Stimulated activated CD8-positive, alpha-beta memory T cell treated with anti-CD3 and anti-CD28 coated beads, Interleukin-12 subunit alpha, Interleukin-12 subunit beta, amount 100 ng/mL, for 24 hours (primary cell): ENCODE measurements at regions not wholly inside any gene's neighbourhood (a gene's known extent, or its start where the extent isn't known, plus 50 kb on each side); places are given as distances from the start of the nearest gene placed in this dataset.

Source experiments
- DNase-seq: peaks from one replicate; pipeline ENCODE4 v3.0.0-alpha.2; 2020; ENCODE audit errors: extremely low read depth

DNA sequence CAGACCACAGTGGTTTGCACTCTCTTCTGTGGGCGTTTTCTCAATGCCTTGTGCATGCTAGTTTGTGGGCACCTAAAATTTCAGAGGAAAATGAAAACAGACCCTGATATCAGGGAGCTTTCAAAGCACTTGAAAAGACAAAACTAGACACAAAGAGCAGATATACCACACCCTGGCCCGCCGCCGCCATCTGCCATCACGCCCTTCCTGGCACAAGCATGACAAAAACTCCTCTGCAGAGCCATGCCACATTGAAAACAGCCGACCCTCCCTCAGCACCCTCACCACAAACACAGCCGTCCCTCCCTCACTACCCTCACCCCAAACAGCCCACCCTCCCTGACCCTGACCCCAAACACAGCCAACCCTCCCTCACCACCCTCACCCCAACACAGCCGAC lies 84.8 kb upstream of the RAB6C start:
- DNase-seq: no peak

DNA sequence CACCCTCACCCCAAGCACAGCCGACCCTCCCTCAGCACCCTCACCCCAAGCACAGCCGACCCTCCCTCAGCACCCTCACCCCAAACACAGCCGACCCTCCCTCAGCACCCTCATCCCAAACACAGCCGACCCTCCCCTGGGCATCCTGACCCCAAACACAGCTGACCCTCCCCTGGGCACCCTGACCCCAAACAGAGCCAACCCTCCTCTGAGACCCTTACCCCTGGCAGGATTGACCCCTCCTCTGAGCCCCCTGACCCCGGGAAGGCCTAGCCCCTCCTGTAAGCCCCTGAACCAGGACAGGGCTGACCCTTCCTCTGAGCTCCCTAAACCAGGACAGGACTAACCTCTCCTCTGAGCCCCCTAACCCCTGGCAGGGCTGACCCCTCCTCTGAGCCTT lies 84.4 kb upstream of the RAB6C start:
- DNase-seq: no peak

GRCh38 chr2:129895526-129896082 lies 83.9 kb upstream of the RAB6C start:
- no peak for DNase-seq

DNA sequence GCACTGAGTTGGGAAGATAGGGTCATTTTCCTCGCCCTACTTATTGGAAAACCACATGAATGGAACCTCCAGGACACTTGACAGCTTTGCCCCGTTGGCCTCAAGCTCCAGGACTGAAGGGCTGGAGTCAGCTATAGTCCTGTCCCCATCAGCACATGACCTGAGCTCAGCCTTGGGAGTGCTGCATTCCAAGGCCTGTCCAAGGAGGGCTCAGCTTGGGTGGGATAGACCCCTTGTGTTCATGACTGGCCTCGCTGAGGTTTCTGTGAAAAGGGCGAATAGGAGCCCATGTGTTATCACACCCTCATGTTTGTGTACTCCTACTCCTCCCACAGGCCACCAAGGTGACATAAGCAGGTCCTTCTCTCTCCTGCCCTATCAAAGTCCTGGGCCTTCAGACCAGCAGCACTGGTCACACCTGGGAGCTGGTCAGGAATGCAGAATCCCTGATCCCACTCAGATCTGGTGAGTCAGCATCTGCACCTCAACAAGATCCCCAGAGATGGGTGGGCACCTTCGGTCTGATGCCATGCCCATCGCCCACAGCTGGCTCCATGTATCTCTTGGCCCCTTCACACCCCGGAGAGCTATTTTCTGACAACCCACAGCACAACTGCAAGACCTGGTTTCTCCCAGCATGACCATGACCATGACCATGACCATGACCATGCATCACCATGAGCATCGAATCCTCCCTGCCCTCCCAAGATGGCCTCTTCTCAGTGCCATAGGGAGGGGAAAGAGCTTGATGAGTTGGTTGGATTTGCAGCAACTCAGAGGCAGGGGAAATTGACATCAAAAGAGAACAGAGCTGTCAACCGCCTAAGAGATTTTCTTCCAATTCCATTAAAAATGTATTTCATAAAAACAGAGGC lies 83.0 kb upstream of the RAB6C start:
- DNase-seq: no peak

DNA sequence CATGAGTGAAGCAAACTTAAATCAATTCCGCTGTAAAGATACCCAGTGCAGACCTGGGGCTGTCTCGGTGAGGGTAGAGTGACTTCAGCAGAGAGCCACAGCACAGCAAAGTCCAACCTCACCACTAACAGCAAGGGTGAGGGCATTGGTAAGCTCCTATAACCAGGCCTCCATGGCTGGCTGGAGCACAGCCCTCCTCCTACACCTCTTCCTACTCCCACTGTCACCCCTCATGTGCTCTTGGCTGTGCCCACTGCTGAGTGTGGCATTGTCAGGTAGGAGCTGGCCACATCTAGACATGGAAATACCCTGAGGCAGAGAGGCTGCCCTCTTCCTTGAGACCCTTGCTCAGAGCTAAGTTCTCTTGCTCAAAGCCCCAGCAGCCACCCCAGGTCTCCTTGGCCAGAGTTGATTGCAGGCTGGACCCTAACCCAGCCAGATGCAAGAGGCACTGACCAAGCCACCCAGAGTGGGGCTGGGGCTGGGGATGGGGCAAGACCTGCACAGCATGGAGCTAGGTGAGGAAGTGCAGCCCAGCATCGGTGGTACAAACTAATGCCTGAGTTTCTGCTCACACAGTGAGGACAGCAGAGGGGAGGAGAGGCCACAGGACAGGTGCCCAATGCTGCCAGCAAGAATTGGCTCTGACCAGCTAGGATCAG lies 77.6 kb upstream of the RAB6C start:
- DNase-seq: no peak

- no peak for DNase-seq
These were observed 76.5 kb upstream of the RAB6C start for GRCh38 chr2:129902731-129903585.

DNA sequence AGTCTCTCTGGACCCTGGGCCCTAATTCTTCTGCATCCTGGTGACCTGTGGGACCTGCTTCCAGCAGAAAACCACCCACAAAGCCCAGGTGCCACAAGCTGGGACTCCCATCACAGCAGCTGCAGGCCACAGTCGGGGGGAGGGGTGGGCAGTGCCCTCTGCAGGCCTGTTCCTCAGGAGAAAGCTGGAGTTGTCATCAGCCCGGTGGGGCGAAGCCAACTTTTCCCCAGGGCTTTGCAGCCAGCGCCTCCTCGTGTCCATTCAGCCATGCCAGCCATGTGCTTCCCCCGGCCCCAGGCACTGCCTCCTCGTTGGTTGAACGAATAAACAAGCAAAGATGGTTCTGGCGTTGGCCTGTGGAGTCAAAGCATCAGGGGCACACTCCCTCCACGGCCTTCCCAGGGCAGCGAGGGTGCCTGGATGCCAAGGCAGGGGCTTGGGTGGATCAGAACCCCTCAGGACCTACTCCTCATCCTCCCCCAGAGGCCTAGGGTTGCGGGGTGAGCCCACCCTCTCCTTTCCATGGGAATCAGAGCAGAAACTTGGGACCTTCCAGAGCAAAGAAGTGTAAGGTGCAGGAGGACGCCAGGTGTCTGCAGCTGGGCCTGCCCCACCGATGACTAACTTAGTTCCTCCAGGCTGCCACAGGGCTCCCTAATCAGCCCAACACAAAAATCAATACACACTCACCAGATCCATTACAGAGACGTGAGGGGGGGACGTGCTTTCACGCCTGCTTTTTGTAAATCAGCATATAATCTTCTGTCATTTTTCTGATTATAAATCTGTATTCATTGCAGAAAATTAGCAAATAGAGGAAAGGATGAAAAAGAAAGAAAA lies 75.7 kb upstream of the RAB6C start:
- no peak for DNase-seq

- DNase-seq: no peak
These were observed 74.7 kb upstream of the RAB6C start for GRCh38 chr2:129904532-129905446.

DNA sequence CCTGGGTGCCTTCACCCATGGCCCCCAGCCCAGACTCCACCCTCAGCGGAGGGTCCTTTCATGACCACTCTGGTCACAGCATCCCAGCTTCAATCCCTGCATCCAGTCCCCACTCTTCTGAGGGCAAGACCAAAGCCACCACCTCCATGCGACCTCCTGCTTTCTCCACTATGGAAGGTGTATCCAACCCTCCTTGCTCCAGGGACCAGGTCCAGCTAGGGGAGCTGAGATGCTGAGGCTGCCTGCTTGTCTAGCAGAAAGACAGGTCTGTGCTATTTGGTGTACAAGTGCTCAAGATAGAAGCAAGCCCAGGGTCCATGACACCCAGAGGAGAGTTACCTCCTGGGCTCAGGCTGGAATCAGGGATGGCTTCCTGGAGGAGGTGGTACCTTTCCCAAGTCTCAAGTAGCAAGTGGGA lies 73.8 kb upstream of the RAB6C start:
- no peak for DNase-seq

DNA sequence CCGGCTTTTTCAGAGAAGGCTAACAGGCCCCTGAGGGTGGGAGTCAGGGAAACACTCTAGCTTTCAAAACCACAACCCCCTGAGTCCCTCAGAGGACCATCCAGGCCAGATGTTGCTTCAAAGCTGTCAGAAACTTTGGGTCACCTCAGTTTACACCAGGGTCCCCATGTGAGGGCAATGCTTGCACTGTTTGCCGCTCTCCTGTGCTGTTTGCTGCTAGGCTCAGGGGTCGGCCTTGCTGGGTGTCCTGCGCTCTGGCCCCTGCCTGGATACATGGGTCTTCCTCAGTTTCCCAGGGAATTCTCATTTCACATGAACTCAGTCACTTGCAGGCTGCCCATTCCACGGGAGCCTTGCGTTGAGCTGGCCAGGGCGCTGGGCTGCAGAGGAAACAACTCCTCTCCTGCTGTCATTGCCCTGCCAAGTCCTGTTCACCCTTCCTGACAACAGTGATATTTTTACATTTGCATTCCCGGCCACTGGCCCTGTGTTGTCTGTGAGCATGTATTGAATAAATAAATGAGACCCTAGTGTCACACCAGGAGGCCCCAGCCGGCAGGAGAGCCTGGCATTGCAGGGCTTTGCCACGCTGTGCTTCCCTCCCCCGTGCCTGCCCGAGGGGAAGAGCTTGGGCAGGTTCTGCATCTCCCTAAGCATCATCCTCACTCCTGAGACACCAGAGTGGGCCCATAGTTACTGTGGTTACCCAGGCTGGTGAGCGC lies 73.2 kb upstream of the RAB6C start:
- no peak for DNase-seq

GRCh38 chr2:129906861-129907235 lies 72.6 kb upstream of the RAB6C start:
- DNase-seq: no peak

DNA sequence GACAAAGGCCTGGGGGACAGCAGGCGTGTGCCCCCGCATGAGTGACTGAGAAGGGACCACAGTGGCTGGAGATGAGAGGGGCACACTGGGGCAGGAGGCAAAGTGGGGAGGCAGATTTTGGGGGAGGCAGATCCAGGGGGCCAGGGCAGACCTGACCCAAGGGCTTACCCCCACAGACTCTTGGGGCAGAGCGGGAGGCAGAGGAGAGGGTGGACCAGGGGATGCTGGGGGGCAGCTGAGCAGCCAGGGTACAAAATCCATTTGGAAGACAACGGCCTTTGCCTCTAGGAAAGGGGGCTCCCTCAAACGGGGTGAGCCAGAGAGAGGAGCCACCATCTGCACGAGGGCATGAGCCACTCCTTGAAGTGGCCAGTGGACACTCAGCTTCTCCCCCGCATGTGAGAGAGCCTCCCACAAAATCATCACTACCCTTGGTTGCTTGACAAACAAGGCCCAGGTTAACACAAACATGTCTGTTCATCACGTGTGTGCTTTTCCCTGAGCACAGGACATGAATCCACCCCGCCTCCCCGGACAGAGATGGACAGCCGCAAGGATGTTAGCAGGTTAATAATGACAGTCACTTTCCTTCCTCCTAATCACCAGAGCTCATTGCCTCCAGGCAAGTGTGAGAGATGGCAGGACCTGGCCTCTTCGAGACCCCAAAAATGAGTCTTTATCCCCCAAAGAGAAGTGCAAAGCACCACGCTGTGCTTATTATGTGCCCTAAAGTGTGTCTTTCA lies 72.0 kb upstream of the RAB6C start:
- DNase-seq: no peak

DNA sequence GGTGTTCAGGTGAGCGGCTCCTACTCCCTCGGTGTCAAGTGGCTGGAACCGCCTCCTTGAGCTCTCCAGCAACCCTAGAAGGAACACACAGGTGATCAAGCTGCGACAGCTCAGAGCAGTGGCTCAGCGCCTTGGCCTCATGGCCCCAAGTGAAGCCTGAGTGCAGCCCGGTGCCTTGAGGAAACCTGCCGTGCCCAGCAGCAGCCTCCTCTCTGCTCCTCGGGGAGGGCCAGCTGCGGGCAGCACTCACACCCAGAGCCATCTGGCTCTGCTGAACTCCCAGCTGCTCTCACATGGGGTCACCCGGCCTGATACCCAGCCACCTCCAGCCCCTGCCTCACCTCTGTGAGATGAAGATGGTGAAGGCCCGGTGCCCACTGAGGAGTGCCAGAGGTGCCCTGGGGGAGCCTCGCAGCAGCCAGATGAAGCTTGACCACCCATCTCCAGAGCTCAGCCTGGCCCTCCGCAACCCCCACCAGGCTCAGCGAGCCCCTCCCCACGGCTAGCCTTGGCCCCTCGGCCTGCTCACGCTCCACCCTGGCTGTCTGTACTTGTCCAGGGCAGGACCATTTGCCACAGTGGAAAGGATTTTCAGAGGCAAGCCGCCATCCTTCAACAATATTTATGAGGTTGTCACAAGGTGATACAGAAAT lies 70.6 kb upstream of the RAB6C start:
- DNase-seq: no peak

GRCh38 chr2:129909651-129910418 lies 69.6 kb upstream of the RAB6C start:
- no peak for DNase-seq

DNA sequence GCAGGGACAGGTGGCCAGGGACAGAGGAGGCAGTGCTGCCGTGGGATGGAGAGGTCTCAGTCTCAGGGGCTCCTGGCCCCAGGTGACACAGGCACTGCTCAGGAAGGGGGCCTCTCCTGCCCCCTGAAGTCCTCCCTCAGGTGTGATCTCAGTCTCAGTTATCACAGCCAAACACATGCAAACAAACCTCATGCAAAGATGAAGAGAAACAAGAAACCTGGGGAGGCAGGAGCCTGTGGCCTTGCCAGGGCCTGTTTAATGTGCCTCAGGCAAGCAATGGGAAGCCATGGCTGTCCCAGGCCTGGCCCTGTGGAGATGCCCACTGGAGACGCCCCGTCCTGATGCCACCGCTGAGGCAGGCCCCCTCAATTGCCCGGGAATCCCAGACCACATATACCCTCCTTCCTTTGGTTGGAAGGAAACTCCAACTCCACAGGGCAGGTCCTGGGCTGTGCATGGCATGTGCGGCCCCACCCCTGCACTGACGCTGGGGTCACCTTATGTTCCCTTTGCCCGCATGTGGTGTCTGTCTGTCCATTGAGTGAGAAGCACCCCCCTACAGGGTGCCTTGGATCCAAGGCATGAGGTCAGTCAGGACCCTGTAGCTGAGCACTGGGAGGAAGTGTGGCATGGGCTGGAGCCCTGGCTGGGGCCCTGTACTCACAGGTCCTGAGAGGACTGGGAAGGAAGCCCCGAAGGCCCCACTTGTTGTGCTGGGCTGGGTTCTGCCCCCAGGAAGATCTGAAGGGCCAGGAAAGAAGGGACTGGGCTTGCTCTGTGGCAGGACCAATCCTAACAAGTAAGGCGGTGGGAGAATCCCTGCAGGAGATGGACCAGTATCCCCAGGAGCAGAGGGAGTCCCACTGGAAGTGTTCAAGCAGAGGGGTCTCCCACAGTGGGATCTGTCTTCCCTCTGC lies 68.8 kb upstream of the RAB6C start:
- DNase-seq: no peak

DNA sequence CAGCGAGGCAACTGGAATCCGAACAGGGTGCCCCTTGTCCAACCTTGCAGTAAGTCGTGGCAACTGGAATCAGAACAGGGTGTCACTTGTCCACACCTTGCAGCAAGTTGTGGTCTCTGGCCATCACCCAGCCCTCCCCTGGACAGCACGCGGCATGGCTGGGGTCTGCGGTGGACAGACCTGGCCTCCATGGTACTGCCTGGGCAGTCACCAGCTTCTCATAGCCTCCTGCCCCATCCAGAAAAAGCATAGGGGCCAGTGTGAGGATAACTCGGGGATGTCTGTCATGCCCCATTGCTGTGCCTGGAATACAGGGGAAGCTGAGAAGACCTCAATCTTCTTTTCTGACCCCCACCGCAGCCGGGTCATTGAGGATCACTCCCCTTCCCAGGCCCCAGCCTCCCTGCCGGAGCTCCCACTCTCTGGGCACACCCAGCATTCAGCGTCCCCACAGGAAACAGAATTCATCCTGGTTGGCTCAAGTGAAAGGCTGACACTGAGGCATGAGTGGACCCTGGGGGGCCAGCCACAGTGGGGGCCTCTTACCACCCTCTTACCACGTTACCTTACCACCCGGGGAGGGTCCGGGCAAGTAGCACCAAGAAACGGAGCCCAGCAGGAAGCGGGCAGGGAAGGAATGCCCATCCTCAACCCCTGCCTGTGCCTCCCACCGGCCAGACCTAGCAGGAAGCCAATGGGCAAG lies 68.0 kb upstream of the RAB6C start:
- no peak for DNase-seq
